ENCODE measurements at regions not wholly inside any gene's neighbourhood (a gene's known extent, or its start where the extent isn't known, plus 50 kb on each side); places are given as distances from the start of the nearest gene placed in this dataset.

DNA sequence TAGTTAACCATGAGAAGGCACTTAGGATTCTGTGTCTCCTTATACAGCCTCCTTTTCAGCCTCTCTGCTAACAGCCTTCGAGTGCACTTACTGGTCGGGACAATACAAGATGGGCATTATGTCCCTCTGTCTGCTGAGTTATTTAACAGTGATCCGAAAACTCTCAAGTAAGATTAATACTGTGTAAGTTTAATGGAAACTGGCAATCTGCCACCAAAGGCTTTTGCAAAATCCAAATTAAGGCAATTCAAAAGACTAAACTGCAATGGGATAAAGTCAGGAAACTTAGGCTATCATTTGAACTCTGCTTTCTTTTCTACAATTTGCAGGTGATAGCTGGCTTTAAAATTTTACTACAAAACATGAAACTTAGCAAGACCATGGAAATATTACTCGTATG lies 477.8 kb downstream of the TFEC start:
- Histone ChIP-seq H3K4me1 (ENCODE audit: control insufficient read depth, low read length) (no peaks in the 10 kb centered on the region), H3K9me2 (replicated peaks; ENCODE audit: control insufficient read depth, low read length) (no peaks in the 10 kb centered on the region), H3K27me3 (ENCODE audit: control insufficient read depth, low read length) (no peaks in the 10 kb centered on the region), H3K27ac (ENCODE audit: low read depth, low read length) (no peak overlapping the region), H3F3A (ENCODE audit: control insufficient read depth, insufficient read depth) (no peaks in the 10 kb centered on the region), H3K4me2 (ENCODE audit: low read length) (no peak overlapping the region), H3K79me2 (ENCODE audit: control insufficient read depth, low read length) (no peaks in the 10 kb centered on the region), H3K4me3 (ENCODE audit: low read length) (no peak overlapping the region), H4K20me1 (ENCODE audit: control insufficient read depth, insufficient read depth, low read depth, low read length) (no peaks in the 10 kb centered on the region), H3K9me3 (ENCODE audit: control insufficient read depth, insufficient read depth, low read length) (no peaks in the 10 kb centered on the region), H3K36me3 (ENCODE audit: control insufficient read depth, low read length) (no peaks in the 10 kb centered on the region)
- TF ChIP-seq EZH2phosphoT487 (IDR thresholded peaks at IDR 0.05; ENCODE audit: borderline replicate concordance, low read length) (no peak), CTCF (IDR thresholded peaks at IDR 0.05; ENCODE audit: low read depth, low read length, poor library complexity, severe bottlenecking) (no peak)

- Histone ChIP-seq H3K4me1 (ENCODE audit: control insufficient read depth, low read length) (no peaks in the 10 kb centered on the region), H3K9me2 (replicated peaks; ENCODE audit: control insufficient read depth, low read length) (no peaks in the 10 kb centered on the region), H3K4me2 (ENCODE audit: low read length) (no peak overlapping the region), H3K27me3 (ENCODE audit: control insufficient read depth, low read length) (no peaks in the 10 kb centered on the region), H3K9me3 (ENCODE audit: control insufficient read depth, insufficient read depth, low read length) (no peaks in the 10 kb centered on the region), H3K36me3 (ENCODE audit: control insufficient read depth, low read length) (no peaks in the 10 kb centered on the region), H3K27ac (ENCODE audit: low read depth, low read length) (no peak overlapping the region), H3F3A (ENCODE audit: control insufficient read depth, insufficient read depth) (no peaks in the 10 kb centered on the region), H3K4me3 (ENCODE audit: low read length) (no peak overlapping the region), H3K79me2 (ENCODE audit: control insufficient read depth, low read length) (no peaks in the 10 kb centered on the region), H4K20me1 (ENCODE audit: control insufficient read depth, insufficient read depth, low read depth, low read length) (no peaks in the 10 kb centered on the region)
- TF ChIP-seq EZH2phosphoT487 (IDR thresholded peaks at IDR 0.05; ENCODE audit: borderline replicate concordance, low read length): no peak
- TF ChIP-seq CTCF (IDR thresholded peaks at IDR 0.05; ENCODE audit: low read depth, low read length, poor library complexity, severe bottlenecking): no peak
Observed at GRCh38 chr7:115549910-115550309, 480.7 kb downstream of the TFEC start.

GRCh38 chr7:115548756-115549155 lies 481.8 kb downstream of the TFEC start:
- Histone ChIP-seq H3K79me2 (ENCODE audit: control insufficient read depth, low read length) (no peaks in the 10 kb centered on the region), H3K27ac (ENCODE audit: low read depth, low read length) (no peak overlapping the region), H3K9me2 (replicated peaks; ENCODE audit: control insufficient read depth, low read length) (no peaks in the 10 kb centered on the region)

More at GRCh38 chr7:115548756-115549155, 481.8 kb downstream of the TFEC start:
- no peaks in the 10 kb centered on the region for H3K27me3 ChIP-seq (ENCODE audit: control insufficient read depth, low read length)
- H4K20me1 ChIP-seq (ENCODE audit: control insufficient read depth, insufficient read depth, low read depth, low read length): no peaks in the 10 kb centered on the region
- H3K4me2 ChIP-seq (ENCODE audit: low read length): no peak overlapping the region
- no peaks in the 10 kb centered on the region for H3K4me1 ChIP-seq (ENCODE audit: control insufficient read depth, low read length)
- H3K36me3 ChIP-seq (ENCODE audit: control insufficient read depth, low read length): no peaks in the 10 kb centered on the region
- H3F3A ChIP-seq (ENCODE audit: control insufficient read depth, insufficient read depth): no peaks in the 10 kb centered on the region
- H3K9me3 ChIP-seq (ENCODE audit: control insufficient read depth, insufficient read depth, low read length): no peaks in the 10 kb centered on the region
- H3K4me3 ChIP-seq (ENCODE audit: low read length): no peak overlapping the region
- TF ChIP-seq EZH2phosphoT487 (IDR thresholded peaks at IDR 0.05; ENCODE audit: borderline replicate concordance, low read length): no peak
- TF ChIP-seq CTCF (IDR thresholded peaks at IDR 0.05; ENCODE audit: low read depth, low read length, poor library complexity, severe bottlenecking): no peak
